Stimulated activated naive CD4-positive, alpha-beta T cell (primary cell): ENCODE measurements at regions not wholly inside any gene's neighbourhood (a gene's known extent, or its start where the extent isn't known, plus 50 kb on each side); places are given as distances from the start of the nearest gene placed in this dataset.
"Not testable (repeated sequence)": the region's sequence is repeated elsewhere in the genome, so short reads cannot be mapped to it uniquely, and the experiment has no call there.

ENCODE experiments used
- DNase-seq, 6 experiments: peaks; one replicate each; lab custom pipeline; 2025; lab: John Stamatoyannopoulos, UW

GRCh38 chr22:25281675-25282345 lies 62.4 kb downstream of the CRYBB2 start:
- no peak for DNase-seq

DNA sequence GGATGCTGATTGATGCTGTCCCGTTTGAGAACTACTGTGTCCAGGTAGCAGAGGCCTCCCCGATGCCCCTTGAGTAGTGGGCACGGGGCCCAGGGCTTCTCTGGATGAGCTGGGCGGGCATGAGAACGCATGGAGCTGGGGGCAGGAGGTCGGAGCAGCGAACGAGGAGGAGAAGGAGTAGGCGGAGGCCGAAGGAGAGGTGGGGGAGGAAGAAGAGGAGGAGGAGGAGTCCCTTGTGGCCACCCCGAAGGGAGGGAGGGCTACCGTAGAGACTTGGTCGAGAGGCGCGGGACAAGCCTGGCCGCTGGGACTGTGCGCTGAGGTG lies 62.9 kb downstream of the CRYBB2 start:
- DNase-seq, result no peak

GRCh38 chr22:25282671-25283561 lies 63.5 kb downstream of the CRYBB2 start:
- no peak for DNase-seq

GRCh38 chr22:25288481-25288880 lies 69.0 kb downstream of the CRYBB2 start:
- not testable (repeated sequence) for DNase-seq

- not testable (repeated sequence) for DNase-seq
Measured at GRCh38 chr22:25301912-25302311, 82.5 kb downstream of the CRYBB2 start.

GRCh38 chr22:25309586-25309985 lies 90.1 kb downstream of the CRYBB2 start:
- not testable (repeated sequence) for DNase-seq

- not testable (repeated sequence) for DNase-seq
Measured at GRCh38 chr22:25311924-25312323, 92.5 kb downstream of the CRYBB2 start.

DNA sequence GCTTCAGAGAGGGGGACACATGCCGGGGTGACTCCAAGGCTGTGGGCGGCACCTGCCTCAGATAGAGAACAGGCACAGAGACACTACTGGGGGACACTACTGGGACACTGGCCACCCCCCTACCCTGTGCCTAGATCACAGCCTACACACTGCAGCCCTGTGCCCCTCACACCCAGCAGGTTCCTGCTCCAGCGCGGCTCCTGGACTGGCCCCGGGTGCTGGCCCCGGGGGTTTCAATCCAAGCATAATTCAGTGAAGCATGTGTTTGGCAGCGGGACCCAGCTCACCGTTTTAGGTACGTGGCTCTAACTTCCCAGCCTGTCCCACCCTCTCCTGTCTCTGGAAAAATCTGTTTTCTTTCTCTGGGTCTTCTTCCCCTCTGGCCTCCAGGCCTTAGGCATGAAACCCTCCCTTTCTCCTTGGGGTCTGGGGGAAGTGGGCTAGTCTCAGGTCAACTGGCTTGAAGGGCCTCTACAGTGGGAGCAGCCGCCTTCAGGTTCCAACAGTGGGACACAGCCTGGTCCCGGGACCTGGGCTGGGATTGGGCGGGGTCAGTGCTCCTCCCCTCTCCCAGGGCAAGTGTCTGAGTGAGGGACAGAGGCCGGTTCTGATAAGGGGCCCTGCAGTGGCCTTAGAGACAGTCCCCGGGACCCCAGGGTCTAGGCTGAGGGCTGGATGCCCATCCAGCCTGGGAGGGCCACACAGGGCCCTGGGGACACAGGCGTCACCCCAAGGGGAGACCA lies 98.8 kb downstream of the CRYBB2 start:
- no peak for DNase-seq

- no peak for DNase-seq
Measured at GRCh38 chr22:25327018-25327755, 107.7 kb downstream of the CRYBB2 start.

DNA sequence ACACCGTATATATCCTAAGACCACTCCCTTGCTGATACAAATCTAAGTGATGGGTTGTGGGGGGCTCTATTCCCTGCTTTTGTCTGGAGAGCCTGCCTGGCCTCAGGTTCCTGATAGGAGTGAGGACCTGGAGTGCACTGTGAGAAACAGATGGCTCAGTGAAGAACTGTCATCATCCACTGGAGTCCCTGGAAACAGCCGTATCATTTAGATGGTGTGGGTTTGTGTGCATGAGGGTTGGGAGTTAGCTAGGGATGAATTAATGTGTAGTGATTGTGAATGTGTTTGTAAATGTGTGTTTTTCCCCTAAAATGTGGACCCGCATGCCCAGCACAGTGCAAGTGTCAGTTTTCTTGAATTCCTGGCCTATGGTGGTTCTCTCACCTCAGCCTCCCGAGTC lies 111.6 kb downstream of the CRYBB2 start:
- DNase-seq, result no peak

DNA sequence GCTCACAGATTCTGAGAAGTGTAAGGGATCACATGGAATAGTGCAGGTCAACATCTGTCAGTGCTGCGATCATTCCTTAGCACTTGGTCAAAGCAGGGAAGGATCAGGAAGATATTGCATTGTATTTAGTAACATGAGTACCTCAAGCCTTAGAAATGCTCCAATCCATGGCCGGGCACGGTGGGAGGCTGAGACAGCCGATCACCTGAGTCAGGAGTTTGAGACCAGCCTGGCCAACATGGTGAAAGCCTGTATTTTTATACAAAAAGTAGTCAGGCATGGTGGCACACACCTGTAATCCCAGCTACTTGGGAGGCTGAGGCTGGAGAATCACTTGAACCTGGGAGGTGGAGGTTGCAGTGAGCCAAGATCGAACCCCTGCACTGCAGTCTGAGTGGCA lies 112.5 kb downstream of the CRYBB2 start:
- not testable (repeated sequence) for DNase-seq

- DNase-seq, result no peak
Measured at GRCh38 chr22:25332386-25332785, 112.9 kb downstream of the CRYBB2 start.

DNA sequence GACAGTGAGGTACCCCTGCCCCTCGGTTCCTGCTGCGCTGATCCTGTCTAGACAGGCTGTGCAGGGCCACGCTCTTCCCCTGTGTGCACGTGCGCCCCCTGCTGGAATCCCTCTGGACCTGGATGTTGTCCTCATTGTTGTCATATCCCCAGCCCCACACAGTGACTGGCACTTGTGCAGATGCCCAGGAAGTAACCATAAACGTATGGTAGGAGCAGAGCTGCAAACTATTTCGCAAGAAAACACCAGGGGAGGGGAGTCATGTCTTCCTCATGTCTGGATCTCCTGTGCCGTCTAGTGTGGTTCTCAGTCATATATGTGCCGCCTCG lies 114.7 kb downstream of the CRYBB2 start:
- DNase-seq, result peak in 1 of 6 experiments; percentile 5

DNA sequence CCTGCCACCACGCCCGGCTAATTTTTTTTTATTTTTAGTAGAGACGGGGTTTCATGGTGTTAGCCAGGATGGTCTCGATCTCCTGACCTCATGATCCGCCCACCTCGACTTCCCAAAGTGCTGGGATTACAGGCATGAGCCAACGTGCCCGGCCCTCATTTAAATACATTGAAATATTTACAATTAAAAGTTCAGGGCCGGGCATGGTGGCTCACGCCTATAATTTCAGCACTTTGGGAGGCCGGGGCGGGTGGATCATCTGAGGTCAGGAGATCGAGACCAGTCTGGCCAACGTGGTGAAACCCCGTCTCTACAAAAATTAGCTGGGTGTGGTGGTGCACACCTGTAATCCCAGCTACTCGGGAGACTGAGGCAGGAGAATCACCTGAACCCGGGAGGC lies 115.2 kb downstream of the CRYBB2 start:
- not testable (repeated sequence) for DNase-seq

GRCh38 chr22:25335276-25335675 lies 115.8 kb downstream of the CRYBB2 start:
- DNase-seq, result not testable (repeated sequence)

GRCh38 chr22:25340536-25340935 lies 121.1 kb downstream of the CRYBB2 start:
- not testable (repeated sequence) for DNase-seq

DNA sequence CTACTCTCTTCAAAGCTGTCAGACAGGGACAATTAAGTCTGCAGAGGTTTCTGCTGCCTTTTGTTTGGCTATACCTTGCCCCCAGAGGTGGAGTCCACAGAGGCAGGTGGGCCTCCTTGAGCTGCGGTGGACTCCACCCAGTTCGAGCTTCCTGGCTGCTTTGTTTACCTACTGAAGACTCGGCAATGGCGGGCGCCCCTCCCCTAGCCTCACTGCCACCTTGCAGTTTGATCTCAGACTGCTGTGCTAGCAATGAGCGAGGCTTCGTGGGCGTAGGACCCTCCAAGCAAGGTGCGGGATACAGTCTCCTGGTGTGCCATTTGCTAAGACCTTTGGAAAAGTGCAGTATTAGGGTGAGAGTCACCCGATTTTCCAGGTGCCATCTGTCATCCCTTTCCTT lies 124.9 kb downstream of the CRYBB2 start:
- DNase-seq, result not testable (repeated sequence)

DNA sequence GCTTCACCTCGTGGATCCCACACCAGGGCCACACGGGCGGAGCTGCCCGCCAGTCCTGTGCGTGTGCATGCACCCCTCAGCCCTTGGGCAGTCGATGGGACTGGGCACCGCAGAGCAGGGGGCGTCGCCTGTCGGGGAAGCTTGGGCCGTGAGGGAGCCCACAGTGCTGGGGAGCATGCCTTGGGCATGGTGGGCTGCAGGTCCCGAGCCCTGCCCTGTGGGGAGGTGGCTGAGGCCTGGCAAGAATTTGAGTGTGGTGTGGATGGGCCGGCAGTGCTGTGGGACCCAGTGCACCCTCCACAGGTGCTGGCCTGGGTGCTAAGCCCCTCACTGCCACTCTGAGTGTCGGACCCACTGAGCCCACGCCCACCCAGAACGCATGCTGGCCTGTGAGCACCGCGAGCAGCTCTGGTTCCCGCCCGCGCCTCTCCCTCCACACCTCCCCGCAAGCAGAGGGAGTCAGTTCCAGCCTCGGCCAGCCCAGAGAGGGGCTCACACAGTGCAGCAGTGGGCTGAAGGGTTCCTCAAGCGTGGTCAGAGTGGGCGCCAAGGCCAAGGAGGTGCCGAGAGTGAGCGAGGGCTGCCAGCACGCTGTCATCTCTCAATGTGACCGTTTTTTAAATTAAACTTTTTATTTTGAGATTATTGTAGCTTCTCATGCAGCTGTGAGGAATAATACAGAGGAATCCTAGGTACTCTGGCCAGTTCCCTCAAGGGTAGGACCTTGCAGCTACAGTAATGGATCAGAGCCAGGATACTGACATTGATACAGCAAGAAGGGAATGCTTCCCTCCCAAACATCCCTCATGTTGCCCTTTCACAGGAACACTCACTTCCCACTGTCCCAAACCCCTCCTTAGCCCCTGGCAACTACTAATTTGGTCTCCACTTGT lies 127.7 kb downstream of the CRYBB2 start:
- DNase-seq, result no peak

- DNase-seq, result no peak
Measured at GRCh38 chr22:25347752-25348102, 128.3 kb downstream of the CRYBB2 start.

DNA sequence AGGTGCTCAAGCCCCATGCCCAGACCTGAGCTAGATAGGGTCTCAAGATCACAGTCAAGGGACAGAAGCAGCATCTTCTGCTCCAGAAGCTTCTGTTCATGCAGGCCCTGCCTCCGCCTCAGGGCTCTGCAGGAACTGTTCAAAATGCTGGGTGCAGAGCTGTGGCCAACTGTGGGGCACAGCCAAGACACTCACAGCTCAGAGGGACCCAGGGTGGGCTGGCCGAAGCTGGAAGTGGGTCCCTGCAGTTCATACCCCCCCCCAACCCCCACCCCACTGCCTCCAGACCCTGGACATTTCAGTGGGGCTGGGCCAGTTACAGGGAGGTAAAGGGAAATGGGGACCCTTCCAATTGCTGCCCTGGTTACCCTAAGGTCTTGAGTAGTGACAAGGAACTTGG lies 129.0 kb downstream of the CRYBB2 start:
- no peak for DNase-seq

GRCh38 chr22:25348996-25349395 lies 129.6 kb downstream of the CRYBB2 start:
- not testable (repeated sequence) for DNase-seq
